Thyroid gland (tissue), 4 donors: ENCODE measurements at regions not wholly inside any gene's neighbourhood (a gene's known extent, or its start where the extent isn't known, plus 50 kb on each side); places are given as distances from the start of the nearest gene placed in this dataset.

Source experiments
- CTCF ChIP-seq, 6 experiments: fragments of 200-600 bp in 3 of 6; fragments of 450-650 bp in 3 of 6; sonication (generic) in 3 of 6; IDR thresholded peaks; one replicate each; pipeline ENCODE4 v1.5.1; 2016 to 2019; ENCODE audit warnings: antibody characterized with exemption in 6 of 6, mild to moderate bottlenecking in 2 of 6, inconsistent platforms in 1 of 6, moderate library complexity in 1 of 6
- POLR2A ChIP-seq, 2 donors: fragments of 450-650 bp; IDR thresholded peaks; one replicate each; pipeline ENCODE4 v1.6.1; 2017; ENCODE audit warnings: antibody characterized with exemption in 2 of 2, mild to moderate bottlenecking in 2 of 2, moderate library complexity in 1 of 2

DNA sequence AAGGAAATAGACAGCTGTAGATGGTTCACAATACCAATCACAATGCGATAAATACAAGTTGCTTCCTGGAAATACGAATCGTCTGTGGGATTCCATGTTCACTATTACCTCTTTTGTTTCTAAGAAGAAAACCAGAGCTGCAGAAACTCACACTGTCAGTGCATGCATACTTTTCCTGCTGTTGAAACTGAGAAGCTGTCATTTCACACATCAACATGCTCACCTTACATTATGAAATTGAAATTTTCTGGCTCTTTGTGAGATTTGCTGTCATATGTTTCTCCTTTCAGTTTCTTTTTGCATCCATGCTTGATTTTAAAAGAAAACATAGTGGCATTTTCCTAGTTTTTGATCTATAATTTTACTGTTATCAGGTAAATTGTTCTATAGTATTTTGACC, 418.3 kb upstream of the HTR2C start:
- TF ChIP-seq CTCF (IDR thresholded peaks at IDR 0.05) (no peak), POLR2A (IDR thresholded peaks at IDR 0.05) (no peak)
